GM19452 (cell line): ENCODE measurements at regions not wholly inside any gene's neighbourhood (a gene's known extent, or its start where the extent isn't known, plus 50 kb on each side); places are given as distances from the start of the nearest gene placed in this dataset.

Experiments
- ATAC-seq: cut with Tn5 transposase; IDR thresholded peaks from one replicate; pipeline ENCODE4 v1.9.1; 2021; ENCODE audit not compliant: unreplicated experiment

DNA sequence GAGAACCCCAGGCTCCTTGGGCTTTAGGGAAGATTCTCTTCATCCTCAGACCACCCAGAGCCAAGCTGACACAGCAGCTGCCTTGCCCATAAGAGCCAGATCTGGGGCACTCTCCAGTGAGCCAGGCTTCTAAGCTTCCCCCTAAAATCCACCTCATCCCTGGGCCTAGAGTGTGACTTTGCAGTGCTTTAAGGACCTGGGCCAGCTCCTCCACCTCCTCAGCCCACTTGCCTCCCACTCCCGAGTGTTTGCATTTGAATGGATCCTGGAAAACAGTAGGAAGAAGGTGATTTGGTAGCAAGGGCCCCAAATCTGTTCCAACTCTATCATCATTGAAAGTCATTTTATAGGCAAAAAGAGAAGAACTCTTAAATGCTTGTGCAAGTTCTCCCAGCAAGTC lies 108.7 kb upstream of the UBL3 start:
- no peak for ATAC-seq

DNA sequence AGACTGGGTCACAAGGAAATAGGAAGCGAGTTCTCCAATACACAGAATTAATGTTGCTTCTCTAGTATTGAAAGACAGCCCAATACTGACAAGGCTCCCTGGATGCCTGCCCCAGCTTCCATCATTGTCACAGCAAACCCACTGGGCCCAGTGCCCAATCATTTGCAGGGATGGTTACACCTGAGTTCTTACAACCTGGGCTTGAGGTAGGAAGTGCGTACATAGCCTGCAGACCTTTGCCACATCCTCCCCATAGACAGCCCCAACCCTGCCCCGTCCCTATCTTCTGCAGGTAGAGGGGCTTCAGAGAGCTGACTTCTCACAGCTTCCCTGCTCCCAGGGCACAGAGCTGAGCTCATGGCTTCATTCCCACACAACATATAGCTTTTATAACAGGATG lies 108.1 kb upstream of the UBL3 start:
- ATAC-seq: no peak

DNA sequence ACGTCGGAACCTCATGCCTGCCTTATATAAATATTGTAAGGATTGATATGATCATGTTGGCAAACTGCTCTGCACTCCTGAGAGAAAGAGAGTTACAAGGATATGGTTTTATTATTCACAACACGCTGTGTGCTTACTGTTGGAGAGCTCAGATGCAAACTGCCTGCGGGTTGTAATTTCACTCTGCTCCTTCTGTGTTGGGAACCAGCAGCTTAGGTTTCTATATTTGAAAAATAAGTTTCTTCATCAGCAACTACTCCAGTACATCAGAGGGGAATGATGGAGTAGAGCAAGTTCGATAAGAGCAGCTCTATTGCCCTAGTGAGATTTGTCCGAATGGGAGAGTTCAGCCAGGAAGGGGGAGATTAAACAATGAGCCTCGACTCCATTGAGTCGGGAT lies 106.9 kb upstream of the UBL3 start:
- no peak for ATAC-seq

DNA sequence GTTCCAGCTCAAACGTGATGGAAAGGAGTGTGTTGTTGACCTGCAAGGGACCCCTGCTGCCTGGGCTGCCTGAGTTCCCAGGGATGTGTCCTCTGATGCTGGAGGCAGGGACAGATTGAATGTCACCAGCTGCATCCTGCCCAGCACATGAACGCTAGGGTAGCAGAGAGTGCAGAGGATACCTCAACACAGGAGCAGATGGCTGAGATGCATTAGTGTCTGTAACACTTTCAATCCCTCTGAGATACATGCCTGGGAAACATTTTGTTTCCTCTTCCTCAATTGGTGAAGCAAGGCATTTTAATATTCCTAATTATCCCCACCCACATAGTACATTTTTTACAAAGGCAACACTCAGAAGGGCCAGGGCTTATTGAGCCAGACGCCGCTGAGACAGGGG lies 106.4 kb upstream of the UBL3 start:
- ATAC-seq: no peak

DNA sequence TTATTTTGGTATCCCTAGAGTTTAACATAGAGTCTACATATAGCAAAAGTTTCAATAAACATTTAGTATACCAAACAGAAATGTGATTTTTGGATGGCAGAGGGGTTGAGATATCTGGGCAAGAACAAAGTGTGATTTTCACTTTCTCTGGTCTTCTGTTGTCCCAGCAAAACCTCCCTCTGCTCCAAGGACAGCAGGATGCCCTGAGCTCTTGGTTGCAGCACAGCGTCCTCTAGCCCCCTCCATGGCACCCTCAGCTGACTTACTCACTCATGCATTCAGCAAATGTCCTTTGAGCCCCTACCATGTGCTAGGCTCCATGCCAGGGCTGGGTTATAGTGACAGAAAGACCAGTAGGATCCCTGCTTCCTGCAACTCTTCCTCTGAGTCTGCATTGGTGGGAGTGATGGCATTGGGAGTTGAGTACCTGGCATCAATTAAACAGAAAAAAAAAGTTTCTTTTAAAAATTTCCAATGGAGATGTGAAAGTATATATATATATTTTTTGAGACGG lies 104.8 kb upstream of the UBL3 start:
- no peak for ATAC-seq

DNA sequence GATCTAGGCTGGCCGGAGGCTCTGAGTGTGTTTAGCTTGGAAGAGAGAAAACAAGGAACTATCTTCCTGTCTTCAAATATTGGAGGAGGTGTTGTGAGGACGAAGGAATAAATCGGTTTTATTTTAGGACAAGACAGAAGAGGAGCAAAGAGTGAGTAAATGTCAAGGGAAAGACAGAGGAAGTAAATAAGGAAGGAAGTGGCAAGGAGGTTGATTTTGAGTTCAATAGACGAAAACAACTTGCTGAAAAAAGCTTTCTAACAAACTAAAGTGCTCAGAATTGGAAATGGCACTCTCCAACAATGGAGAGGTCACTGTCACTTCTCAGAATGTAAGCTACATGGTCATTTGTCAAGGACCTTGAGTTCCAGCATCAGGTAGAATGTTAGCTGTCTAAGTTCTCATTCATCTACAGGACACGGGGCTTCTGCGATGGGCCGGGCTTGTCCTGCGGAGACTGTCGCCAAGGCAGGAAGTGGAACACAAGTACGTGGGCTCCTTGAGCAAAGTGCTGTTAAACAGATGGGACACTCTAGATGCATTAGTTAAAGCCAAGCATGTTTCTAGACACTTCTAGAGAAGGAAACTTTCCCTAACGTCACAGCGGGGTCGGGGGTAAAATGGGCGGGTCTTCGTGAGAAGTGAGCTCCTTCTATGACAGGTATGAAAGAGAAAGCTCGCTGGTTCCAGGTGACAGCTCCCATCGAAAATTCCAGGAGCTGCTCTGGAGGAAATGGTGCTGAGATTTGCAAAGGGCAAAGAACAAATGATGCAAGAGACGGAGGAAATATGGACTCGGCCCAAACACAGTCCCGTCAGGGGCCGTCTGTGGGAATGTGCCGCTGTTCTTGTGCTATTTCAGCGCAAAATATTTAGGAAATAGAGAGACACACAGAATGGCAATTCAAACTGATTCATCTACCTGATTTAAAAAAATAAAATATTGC lies 103.9 kb upstream of the UBL3 start:
- no peak for ATAC-seq

DNA sequence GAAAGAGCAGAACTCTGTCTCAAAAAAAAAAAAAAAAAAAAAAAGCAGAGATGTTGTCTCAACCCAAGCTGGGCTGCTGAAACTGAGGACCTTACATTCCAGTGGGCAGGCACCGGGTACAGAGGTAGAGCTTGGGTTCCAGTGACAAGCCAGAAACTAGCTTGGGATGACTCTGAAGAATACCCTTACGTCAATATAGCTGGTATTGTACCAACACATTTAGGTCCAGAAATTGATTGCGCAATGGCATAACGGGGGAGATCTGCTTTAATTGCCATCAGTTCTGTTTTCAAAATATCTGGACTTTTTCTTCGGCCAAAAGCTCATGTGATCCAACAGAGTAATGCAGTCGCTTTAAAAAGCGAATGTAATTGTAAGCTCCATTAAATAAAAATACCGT lies 103.1 kb upstream of the UBL3 start:
- ATAC-seq: no peak

DNA sequence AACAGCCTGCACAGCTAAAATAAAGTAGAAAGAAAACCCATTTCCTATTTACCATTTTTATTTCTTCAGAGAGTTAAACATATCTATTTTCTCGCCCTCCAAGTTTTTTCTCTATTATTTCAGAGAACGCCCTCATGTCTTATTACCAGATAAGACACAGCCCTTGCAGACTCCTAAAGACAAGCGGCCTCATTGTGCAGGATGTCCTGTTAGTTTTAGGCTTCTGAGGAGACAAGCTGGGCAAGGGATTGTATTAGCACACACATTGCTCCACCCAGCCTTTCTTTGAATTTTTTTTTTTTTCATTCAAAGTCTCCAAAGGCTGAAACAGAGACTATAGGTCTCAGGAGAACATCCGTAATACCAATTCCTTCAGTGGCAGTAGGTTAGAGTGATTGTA lies 101.8 kb upstream of the UBL3 start:
- ATAC-seq: no peak

DNA sequence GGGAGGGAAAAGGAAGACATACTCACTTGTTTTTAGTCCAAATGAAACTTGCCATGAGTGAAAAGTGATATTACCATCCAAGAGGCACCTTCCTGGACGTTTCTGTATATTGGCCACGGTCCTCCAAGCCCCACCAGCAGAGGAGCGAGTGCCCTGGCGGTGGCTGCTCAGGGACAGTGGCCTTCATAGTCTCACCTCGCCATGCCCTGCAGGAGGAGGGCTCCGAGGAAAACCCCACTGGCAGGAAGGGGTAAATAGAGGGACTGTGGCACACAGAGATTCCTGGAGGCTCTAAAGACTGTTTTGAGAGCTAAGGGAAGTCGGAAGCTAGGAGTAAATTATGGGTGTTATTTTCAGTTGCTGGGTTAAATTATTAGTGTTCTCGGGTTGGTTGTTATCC lies 98.4 kb upstream of the UBL3 start:
- ATAC-seq: no peak

DNA sequence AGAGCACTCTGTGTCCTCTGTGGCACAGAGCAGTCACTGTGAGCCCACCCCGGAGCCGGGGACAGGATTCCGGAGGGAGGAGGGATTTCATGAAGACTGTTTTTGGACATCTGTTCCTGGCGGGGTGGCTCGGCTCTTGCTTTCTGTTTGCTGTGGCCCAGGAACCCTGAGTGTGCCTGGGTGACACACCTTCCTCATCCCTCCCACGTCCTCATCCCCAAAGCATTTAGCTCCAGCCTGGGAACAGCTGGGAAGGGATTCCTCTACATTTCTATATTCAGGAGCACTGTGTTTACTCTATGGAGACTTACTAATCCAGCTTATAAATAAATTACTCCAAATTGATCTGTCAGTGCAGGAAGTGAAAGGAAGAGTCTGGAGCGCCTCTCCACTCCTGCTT lies 97.8 kb upstream of the UBL3 start:
- no peak for ATAC-seq

DNA sequence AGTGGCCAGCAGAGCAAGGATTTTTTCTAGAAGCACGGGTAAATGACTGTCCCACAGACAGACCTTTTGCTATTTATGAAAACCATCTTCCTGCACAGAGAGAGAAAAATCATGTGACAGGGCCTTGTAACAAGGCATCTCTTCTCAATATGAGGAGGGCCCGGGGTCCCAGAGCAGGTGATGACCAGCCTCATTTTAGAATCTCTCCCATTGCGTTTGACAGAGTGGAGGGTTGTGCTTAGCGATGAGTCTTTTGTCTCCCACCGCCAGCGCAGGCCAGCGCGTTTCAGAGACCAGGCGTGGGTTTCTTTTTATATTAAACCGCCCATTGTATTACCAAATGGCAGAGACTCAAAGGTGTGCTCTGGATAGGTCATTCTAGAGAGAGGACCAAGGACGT lies 97.4 kb upstream of the UBL3 start:
- ATAC-seq: no peak

DNA sequence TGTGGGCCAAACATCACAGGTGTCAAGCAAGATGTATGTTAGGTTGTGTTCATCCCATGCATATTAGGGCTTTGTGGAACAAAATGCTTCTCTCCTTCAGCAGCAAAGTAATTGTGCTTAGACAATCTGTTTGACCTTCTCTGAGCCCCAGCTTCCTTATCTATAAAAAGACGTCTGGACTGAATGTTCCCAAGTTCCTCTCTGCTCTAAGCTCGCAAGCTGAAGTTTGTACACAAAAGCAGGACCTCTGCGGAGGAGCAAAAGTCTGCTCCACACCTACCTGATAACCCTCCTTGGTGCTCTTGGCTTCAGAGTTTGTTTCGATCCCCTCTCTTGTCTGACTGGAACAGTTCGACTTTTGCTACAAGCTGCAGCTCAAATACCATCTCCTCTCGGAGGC lies 95.7 kb upstream of the UBL3 start:
- no peak for ATAC-seq

DNA sequence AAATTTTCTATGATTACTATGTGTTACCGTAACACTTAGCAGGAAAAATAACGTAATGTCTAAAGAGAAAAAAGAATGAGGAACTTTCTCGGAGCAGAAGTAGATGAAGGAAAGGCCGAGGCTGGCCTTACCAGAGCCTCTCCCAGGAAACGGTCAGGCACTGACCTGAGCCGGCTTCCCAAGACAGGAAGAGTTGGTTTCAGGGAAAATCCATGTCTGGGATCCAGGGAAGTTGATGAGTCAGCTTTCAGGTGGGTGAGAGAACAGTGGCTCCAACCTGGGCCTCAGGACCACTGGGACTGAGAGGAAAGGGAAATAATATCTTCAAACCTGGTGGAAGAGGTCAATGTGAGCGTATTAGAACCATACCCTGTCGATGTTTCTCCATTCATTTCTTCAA lies 93.3 kb upstream of the UBL3 start:
- no peak for ATAC-seq

DNA sequence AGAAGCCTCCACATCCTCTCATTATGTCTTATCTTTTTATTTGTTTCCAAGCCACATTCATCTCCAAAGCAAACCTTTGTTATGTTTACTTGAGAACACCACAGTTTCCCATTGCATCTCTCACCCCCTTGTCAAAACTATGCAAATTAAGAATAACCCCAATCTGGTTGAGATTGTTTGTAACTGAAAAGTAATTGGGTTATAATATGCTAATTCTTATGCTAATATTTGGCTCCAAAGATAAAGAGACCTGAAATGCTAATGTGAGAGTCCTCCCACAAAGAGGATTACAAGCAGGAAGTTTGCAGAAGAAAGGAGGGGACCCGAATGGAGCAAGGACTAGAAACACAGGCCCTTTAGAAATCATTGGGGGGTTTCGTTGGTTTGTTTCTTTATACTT lies 92.9 kb upstream of the UBL3 start:
- ATAC-seq: no peak

DNA sequence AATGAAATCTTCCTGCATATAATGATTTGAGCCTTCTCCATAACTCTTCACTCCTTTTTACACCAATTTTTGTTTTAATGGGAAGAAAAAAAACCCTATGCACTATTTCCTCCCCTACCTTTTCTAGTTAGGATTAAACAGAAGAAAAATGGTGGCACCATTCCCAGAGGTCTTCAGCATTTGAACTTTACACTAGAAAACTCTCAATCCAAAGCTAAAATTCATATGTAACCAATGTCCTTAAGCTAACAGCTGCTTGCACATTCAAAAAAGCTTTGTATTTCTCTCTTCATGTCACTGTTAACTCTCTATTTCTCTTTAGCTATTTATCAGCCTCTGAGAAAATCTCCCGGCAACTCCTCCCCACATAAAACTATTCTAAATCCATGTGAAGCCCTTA lies 90.3 kb upstream of the UBL3 start:
- ATAC-seq: no peak

DNA sequence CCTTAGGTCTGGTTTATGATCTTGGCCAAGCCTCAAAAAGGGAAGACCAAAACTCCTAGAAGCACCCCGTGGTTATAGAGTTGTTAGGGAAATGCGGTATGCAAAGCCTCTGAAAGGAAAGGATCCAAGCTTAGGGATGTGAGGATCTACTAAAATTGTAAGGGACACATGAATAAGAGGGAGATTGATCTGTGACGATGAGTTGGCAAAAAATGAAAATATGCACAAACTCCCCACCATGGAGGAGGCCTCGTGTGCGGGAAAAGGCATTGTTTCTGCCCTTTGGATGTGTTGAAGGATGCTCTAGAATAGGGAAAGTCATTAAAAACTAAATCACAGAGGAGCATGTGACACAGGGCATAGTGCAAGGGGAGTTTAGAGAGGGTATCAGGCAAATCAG lies 88.7 kb upstream of the UBL3 start:
- no peak for ATAC-seq

DNA sequence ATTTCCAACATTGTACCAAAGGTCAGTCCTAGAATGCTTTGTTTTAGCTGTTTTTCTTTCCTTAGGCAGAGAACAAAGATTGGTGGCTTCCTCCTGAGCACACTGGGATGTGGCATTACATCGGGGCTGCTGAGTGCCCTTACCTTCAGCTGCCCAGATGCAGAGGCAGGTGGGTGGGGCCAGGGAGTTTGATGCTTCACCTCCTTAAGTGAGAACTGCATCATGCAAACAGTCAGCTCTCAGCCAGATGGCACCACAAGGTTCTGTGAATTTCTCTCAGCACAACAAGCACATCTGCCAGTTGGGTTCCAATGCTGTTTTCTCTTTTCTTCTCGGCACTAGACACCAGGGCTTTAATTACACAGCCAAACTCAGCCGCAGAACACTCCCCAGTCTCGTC lies 87.4 kb upstream of the UBL3 start:
- ATAC-seq: no peak

DNA sequence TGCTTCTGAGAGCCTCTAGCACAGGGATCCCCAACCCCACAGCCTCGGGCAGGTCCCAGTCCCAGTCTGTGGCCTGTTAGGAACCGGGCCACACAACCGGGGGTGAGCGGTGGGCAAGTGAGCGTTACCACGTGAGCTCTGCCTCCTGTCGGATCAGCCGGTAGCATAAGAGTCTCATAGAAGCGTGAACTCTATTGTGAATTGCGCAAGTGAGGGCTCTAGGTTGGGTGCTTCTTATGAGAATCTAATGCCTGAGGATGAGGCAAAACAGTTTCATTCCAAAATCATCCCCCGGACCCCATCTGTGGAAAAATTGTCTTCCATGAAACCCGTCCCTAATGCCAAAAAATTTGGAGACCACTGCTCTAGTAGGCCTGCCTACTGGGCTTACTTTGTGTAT lies 87.0 kb upstream of the UBL3 start:
- ATAC-seq: no peak

DNA sequence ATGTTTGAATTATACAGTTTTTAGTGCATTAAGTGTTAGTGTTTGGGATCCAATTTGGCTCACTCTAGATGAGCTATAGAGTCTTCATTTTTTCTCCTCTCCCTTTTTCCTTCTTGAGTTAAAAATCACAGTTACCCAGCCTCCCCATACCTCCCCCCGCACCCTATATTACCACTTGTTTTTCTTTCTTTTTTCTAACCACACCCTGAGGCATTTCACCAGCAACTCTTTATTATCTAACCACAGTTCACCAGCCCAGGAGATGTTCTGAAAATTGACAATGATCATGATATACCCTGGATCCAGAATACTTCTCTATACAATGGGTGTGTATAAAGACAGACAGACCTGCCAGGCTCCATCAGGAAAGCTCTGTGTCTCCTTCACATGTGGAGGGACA lies 86.5 kb upstream of the UBL3 start:
- ATAC-seq: no peak

DNA sequence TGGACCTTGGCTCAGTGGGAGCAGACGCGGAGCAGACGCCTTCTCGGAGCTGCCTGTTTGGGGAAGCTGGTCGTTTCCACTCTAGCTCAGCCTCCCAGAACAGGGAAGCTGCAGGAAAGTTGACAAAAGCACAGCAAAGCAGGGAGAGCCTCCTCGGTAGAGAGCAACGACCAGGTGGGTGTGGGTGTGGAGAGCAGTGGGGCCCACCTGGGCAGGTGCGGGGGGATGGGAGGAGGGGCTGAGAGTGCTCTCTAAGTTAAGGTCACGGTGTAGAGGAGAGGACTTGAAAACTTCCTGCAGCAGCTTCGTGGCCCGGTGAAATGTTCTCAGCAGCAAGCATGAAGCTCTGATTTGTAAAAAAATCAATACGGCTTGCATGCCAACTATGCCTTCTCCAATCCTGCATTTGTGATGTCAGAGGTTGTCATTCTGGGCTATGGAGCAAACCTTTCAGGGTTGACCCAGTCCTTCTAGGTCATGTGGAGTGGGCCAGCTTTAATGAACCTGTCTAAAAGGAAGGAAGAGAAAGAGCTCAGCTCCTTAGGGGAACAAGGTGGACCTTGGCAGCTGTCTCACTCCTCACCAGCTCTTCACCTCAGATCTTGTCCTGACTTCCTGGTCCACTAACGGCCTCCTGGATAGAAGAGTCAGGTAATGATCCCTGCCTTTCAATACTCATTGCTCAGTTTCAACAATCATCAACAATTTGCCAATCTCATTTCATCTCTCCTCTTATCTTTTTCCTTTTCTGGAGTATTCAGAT lies 85.8 kb upstream of the UBL3 start:
- peak; percentile 7 for ATAC-seq

DNA sequence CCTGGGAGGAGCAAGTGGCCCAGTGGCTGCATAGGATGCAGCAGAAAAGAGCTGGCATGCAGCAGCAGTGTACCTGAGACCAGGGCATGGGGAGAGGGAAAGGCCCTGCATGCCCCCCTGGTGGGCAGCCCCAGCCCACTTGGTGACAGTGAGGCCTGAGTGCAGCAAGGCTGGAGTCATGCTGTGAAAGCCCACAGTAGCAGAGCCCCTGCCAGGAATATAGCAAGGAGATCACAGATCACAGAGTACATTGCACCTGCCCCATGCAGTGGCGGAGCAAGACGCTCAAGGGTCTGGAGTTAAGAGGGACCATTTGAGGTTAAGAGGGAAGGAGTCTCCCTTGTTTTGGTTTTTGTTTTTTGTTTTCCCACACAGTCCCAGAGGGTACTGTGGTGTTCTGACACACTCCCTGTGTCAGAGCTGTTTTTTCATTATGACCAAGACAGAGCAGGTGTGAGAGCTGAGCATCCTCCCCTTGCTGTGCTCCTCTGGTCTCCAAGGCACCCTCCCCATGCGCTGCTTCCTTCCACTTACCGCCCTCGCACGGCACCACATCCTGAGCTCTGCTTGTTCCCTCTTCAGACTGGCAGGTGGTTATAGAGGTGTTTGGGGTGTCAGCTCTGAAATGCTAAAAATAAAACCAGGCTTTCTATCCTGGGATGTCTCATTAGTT lies 85.0 kb upstream of the UBL3 start:
- peak; percentile 95 for ATAC-seq
